SH-SY5Y (cell line): ENCODE measurements at regions not wholly inside any gene's neighbourhood (a gene's known extent, or its start where the extent isn't known, plus 50 kb on each side); places are given as distances from the start of the nearest gene placed in this dataset.

Source experiments
- GATA2 ChIP-seq: IDR thresholded peaks from 2 replicates; pipeline ENCODE4 v1.6.1; 2011; ENCODE audit warnings: mild to moderate bottlenecking, low read depth, low read length
- GATA3 ChIP-seq: IDR thresholded peaks from 2 replicates; pipeline ENCODE4 v1.6.1; 2011; ENCODE audit warnings: low read depth, mild to moderate bottlenecking, low read length, moderate library complexity

- TF ChIP-seq GATA2: no peak
- TF ChIP-seq GATA3: no peak
Observed at GRCh38 chr13:109913936-109914510, 127.6 kb upstream of the IRS2 start.
